ENCODE measurements at regions not wholly inside any gene's neighbourhood (a gene's known extent, or its start where the extent isn't known, plus 50 kb on each side); places are given as distances from the start of the nearest gene placed in this dataset.

- no peak for FAIRE-seq
- TF ChIP-seq ZNF503 (CRISPR knock-in tag; IDR thresholded peaks at IDR 0.05), result no peak
- TF ChIP-seq ZBTB49 (CRISPR knock-in tag; IDR thresholded peaks at IDR 0.05; ENCODE audit: borderline replicate concordance), result no peak
- TF ChIP-seq ZNF234 (CRISPR knock-in tag; conservative IDR thresholded peaks at IDR 0.05), result no peak
- no peak for TF ChIP-seq DNMT3B (CRISPR knock-in tag; conservative IDR thresholded peaks at IDR 0.05)
- no peak for TF ChIP-seq FOSL1 (CRISPR knock-in tag; IDR thresholded peaks at IDR 0.05; ENCODE audit: borderline replicate concordance)
- TF ChIP-seq ZNF513 (CRISPR knock-in tag; conservative IDR thresholded peaks at IDR 0.05), result no peak
- no peak for TF ChIP-seq ZSCAN5A (CRISPR knock-in tag; IDR thresholded peaks at IDR 0.05; ENCODE audit: borderline replicate concordance)
- TF ChIP-seq TAF15 (IDR thresholded peaks at IDR 0.05; ENCODE audit: low read depth, low read length, poor library complexity, severe bottlenecking), result no peak
- no peak for TF ChIP-seq STAG1 (CRISPR knock-in tag; IDR thresholded peaks at IDR 0.05)
- no peak for TF ChIP-seq TMF1 (CRISPR knock-in tag; IDR thresholded peaks at IDR 0.05; ENCODE audit: low read depth)
- no peak for TF ChIP-seq PBX2 (CRISPR knock-in tag; IDR thresholded peaks at IDR 0.05)
- TF ChIP-seq GABPB1 (CRISPR knock-in tag; IDR thresholded peaks at IDR 0.05), result no peak
- intact Hi-C loops (cut with micrococcal nuclease; ENCODE audit: unreplicated experiment) (no loop called here), in situ Hi-C loops (cut with HindIII; ENCODE audit: extremely low pct_ligation_motif_present, low pct_unique_long_range_greater_than_20kb) (no loop called here)
- Histone ChIP-seq H3K4me2 (ENCODE audit: low read depth, low read length) (no peak overlapping the region), H2AFZ (ENCODE audit: low read length) (no peak overlapping the region), H3K4me3 (replicated peaks in 1 of 3; ENCODE audit: insufficient read depth in 1 of 3, low read depth in 2 of 3, low read length in 3 of 3) (no peak overlapping the region), H3K79me2 (ENCODE audit: insufficient read depth, low read length) (no peaks in the 10 kb centered on the region), H3K4me1 (ENCODE audit: insufficient read depth, low read length) (no peaks in the 10 kb centered on the region), H3K9me3 (ENCODE audit: low read length) (no peaks in the 10 kb centered on the region), H3K36me3 (replicated peaks in 1 of 2; ENCODE audit: control insufficient read depth in 1 of 2, insufficient read depth in 2 of 2, low read length in 2 of 2) (no peaks in the 10 kb centered on the region), H3K27ac (ENCODE audit: extremely low read length, insufficient read depth, low read length) (no peak overlapping the region), H3K9ac (ENCODE audit: insufficient read depth, low read depth, low read length) (no peak overlapping the region), H4K20me1 (ENCODE audit: insufficient read depth, low read length) (no peaks in the 10 kb centered on the region), H3K27me3 (ENCODE audit: control insufficient read depth in 1 of 2, insufficient read depth in 2 of 2, low read length in 2 of 2) (peaks cover 2% of the 10 kb centered on the region in 2 experiments; a peak in 3 of 5 replicates)
- CTCF ChIA-PET (ENCODE audit: low intra/inter-chr PET ratio, low total read pairs), result no interaction called here
- DNase-seq (ENCODE audit: low spot score), result no peak
- POLR2A ChIA-PET, result no interaction called here
- 8% methylated on average over 4 of the region's 11 CpGs for WGBS (ENCODE audit: low lambda C conversion rate)
- no peak for ATAC-seq
- no TSS peak for BruUV-seq (replicated peaks)
Measured at GRCh38 chr1:29920784-29921183, 684.5 kb downstream of the PTPRU start.
